Neural crest cell (in vitro differentiated cells): ENCODE measurements at regions not wholly inside any gene's neighbourhood (a gene's known extent, or its start where the extent isn't known, plus 50 kb on each side); places are given as distances from the start of the nearest gene placed in this dataset.
"Not testable (repeated sequence)": the region's sequence is repeated elsewhere in the genome, so short reads cannot be mapped to it uniquely, and the experiment has no call there.

Experiments
- DNase-seq: peaks from one replicate; pipeline ENCODE4 v3.0.0; 2021; ENCODE audit warnings: low read depth, mixed read lengths, low spot score
- H3K27ac Mint-ChIP-seq: one replicate; pipeline ENCODE4 v1.8.0; 2021; ENCODE audit warnings: mild to moderate bottlenecking, mixed read lengths; ENCODE audit not compliant: unreplicated experiment
- H3K27me3 Mint-ChIP-seq: 2 replicates; pipeline ENCODE4 v1.8.0; 2021; ENCODE audit warnings: low read depth, mild to moderate bottlenecking, mixed read lengths
- H3K36me3 Mint-ChIP-seq: 2 replicates; pipeline ENCODE4 v1.8.0; 2021; ENCODE audit warnings: low read depth, mild to moderate bottlenecking, mixed read lengths
- H3K4me1 Mint-ChIP-seq: 2 replicates; pipeline ENCODE4 v1.8.0; 2021; ENCODE audit warnings: mixed read lengths
- H3K4me3 Mint-ChIP-seq: one replicate; pipeline ENCODE4 v1.8.0; 2021; ENCODE audit warnings: mild to moderate bottlenecking, mixed read lengths
- H3K9me3 Mint-ChIP-seq: 2 replicates; pipeline ENCODE4 v1.8.0; 2021; ENCODE audit warnings: mixed read lengths
- CTCF ChIP-seq: fragments of 200-600 bp; sonication (generic); conservative IDR thresholded peaks from 2 replicates; pipeline ENCODE4 v1.5.0; 2021; ENCODE audit warnings: antibody characterized with exemption, mild to moderate bottlenecking

GRCh38 chr12:34257093-34257492 is 234.8 kb downstream of the ALG10 start:
- DNase-seq, result no peak
- H3K27me3 Mint-ChIP-seq, result no peaks in the 10 kb centered on the region
- peaks cover 5% of the 10 kb centered on the region for H3K9me3 Mint-ChIP-seq
- no peaks in the 10 kb centered on the region for H3K36me3 Mint-ChIP-seq
- no peak overlapping the region for H3K27ac Mint-ChIP-seq
- no peaks in the 10 kb centered on the region for H3K4me1 Mint-ChIP-seq
- TF ChIP-seq CTCF, result no peak
- H3K4me3 Mint-ChIP-seq, result no peak overlapping the region

GRCh38 chr12:34262140-34262539 is 239.8 kb downstream of the ALG10 start:
- H3K36me3 Mint-ChIP-seq, result peaks cover 11% of the 10 kb centered on the region

GRCh38 chr12:34264110-34264509 is 241.8 kb downstream of the ALG10 start:
- no peak overlapping the region for H3K4me3 Mint-ChIP-seq
- TF ChIP-seq CTCF, result no peak
- no peaks in the 10 kb centered on the region for H3K27me3 Mint-ChIP-seq
- peaks cover 18% of the 10 kb centered on the region for H3K9me3 Mint-ChIP-seq
- no peak overlapping the region for H3K27ac Mint-ChIP-seq
- peaks cover 16% of the 10 kb centered on the region for H3K36me3 Mint-ChIP-seq
- H3K4me1 Mint-ChIP-seq, result no peaks in the 10 kb centered on the region
- DNase-seq, result no peak

More at GRCh38 chr12:34262140-34262539, 239.8 kb downstream of the ALG10 start:
- peaks cover 15% of the 10 kb centered on the region for H3K9me3 Mint-ChIP-seq
- not testable (repeated sequence) for H3K27ac Mint-ChIP-seq, H3K4me3 Mint-ChIP-seq, H3K4me1 Mint-ChIP-seq, DNase-seq, H3K27me3 Mint-ChIP-seq

- not testable (repeated sequence) for H3K27ac Mint-ChIP-seq, H3K4me1 Mint-ChIP-seq, H3K4me3 Mint-ChIP-seq, H3K27me3 Mint-ChIP-seq, DNase-seq
- H3K36me3 Mint-ChIP-seq, result peaks cover 19% of the 10 kb centered on the region
- H3K9me3 Mint-ChIP-seq, result peaks cover 11% of the 10 kb centered on the region
Observed at GRCh38 chr12:34273703-34274102, 251.4 kb downstream of the ALG10 start.

- Mint-ChIP-seq H3K4me1 (no peaks in the 10 kb centered on the region), H3K27ac (no peak overlapping the region), H3K27me3 (no peaks in the 10 kb centered on the region), H3K9me3 (peaks cover 12% of the 10 kb centered on the region), H3K36me3 (peaks cover 20% of the 10 kb centered on the region), H3K4me3 (no peak overlapping the region)
- no peak for DNase-seq
- TF ChIP-seq CTCF, result no peak
Observed at GRCh38 chr12:34275129-34275528, 252.8 kb downstream of the ALG10 start.

- Mint-ChIP-seq H3K27me3 (no peaks in the 10 kb centered on the region), H3K9me3 (no peaks in the 10 kb centered on the region), H3K36me3 (no peaks in the 10 kb centered on the region), H3K27ac (no peak overlapping the region), H3K4me1 (no peaks in the 10 kb centered on the region), H3K4me3 (no peak overlapping the region)
- no peak for DNase-seq
- no peak for TF ChIP-seq CTCF
Observed at GRCh38 chr12:34286483-34286882, 264.2 kb downstream of the ALG10 start.

GRCh38 chr12:34286934-34287333 is 264.6 kb downstream of the ALG10 start:
- DNase-seq, result no peak
- H3K4me1 Mint-ChIP-seq, result no peaks in the 10 kb centered on the region
- no peaks in the 10 kb centered on the region for H3K9me3 Mint-ChIP-seq
- no peaks in the 10 kb centered on the region for H3K27me3 Mint-ChIP-seq
- H3K4me3 Mint-ChIP-seq, result no peak overlapping the region
- no peak for TF ChIP-seq CTCF
- no peaks in the 10 kb centered on the region for H3K36me3 Mint-ChIP-seq
- H3K27ac Mint-ChIP-seq, result no peak overlapping the region
